ENCODE measurements at regions not wholly inside any gene's neighbourhood (a gene's known extent, or its start where the extent isn't known, plus 50 kb on each side); places are given as distances from the start of the nearest gene placed in this dataset.

- TF ChIP-seq CTCF (conservative IDR thresholded peaks at IDR 0.05 in 1 of 2, IDR thresholded peaks at IDR 0.05 in 1 of 2; ENCODE audit: low read depth in 1 of 2, low read length in 2 of 2) (no peak), EZH2 (IDR thresholded peaks at IDR 0.05; ENCODE audit: low read length, missing control alignments) (no peak)
These were observed 287.1 kb upstream of the MGAT5 start for GRCh38 chr2:133966720-133967304.
